NCI-H1417 (cell line): ENCODE measurements at regions not wholly inside any gene's neighbourhood (a gene's known extent, or its start where the extent isn't known, plus 50 kb on each side); places are given as distances from the start of the nearest gene placed in this dataset.
"Not testable (repeated sequence)": the region's sequence is repeated elsewhere in the genome, so short reads cannot be mapped to it uniquely, and the experiment has no call there.

Experiments used
- DNase-seq, 3 experiments: peaks; one replicate each; lab custom pipeline; 2025; lab: John Stamatoyannopoulos, UW

DNA sequence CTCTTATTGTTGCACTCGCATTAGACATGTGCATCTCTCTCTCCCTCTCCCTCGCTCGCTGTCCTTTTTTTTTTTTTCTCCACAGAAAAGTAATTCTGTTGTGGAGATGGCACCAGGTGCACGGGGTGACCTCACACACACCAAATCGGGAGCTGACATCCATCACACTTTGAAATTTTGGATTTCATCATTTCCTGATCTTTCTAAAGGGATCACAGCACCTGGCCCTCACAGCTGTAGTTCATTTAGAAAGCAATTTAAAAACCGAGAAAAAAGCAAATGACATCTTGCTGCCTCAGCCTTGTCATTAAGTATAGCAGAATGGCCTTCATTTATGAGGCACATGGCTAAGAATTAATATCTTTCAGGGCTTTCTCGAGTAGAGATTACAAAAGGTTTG, 717.2 kb downstream of the RNF144A start:
- DNase-seq, result peak in 2 of 3 experiments; percentile 92 to 98

- no peak for DNase-seq
Observed at GRCh38 chr2:7639476-7639875, 722.3 kb downstream of the RNF144A start.

GRCh38 chr2:7641272-7641671, 724.1 kb downstream of the RNF144A start:
- DNase-seq, result not testable (repeated sequence)

GRCh38 chr2:7646024-7646423, 728.8 kb downstream of the RNF144A start:
- DNase-seq, result no peak

- DNase-seq, result no peak
Observed at GRCh38 chr2:7646661-7647060, 729.4 kb downstream of the RNF144A start.

GRCh38 chr2:7648221-7648795, 731.1 kb downstream of the RNF144A start:
- no peak for DNase-seq

DNA sequence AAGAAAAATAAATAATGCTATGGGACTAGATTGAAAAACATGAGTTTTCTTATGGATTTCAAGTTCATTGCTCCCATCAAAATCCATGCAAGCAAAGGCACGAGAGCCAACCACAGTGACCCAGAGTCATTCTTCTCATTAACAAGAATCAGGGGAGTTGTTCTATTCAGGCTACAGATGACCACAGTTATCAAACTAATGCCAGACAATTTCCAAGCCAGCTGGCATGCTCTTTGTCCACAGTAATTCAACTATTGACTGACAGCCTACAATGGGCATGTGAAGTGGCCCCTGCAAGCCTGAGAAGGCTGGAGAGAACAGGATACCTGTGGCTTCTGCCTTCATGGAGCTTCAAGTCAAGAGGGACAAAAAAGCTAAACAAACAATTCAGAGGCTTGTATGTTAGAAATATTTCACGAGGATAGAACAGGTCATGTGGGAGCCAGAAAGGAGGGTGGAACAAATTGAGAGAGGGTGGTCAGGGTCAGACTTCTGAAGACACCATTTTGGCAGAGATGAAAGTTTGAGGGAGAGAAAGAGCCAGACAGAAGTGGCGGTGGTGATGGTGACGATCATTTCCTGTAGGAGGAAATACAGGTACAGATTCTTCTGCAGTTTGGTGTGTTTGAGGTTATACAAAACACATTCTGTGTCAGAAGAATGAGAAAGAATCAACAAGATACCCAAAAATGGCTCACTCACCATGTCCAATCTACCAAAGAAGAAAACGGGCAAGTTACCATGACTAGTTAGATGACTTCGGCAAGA, 732.4 kb downstream of the RNF144A start:
- no peak for DNase-seq

GRCh38 chr2:7653617-7654016, 736.4 kb downstream of the RNF144A start:
- no peak for DNase-seq

DNA sequence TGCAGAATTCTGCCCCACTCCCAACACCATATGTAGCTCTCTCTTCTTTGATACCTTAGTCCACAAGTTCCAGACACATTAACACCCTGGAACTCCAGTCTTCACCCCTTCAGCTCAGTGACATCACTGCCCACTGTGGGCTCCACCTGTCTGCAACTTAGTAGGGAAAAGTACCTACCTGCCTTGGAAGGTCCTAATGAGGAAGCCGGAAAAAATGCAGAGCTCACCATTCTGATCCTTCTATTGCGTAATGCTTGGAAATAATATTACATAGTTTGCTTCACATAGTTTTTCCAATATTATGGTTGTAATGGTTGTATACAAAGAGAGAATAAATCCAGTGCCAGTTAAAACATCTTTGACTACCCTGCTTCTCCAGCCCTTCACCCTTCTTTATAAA, 738.4 kb downstream of the RNF144A start:
- DNase-seq, result no peak

DNA sequence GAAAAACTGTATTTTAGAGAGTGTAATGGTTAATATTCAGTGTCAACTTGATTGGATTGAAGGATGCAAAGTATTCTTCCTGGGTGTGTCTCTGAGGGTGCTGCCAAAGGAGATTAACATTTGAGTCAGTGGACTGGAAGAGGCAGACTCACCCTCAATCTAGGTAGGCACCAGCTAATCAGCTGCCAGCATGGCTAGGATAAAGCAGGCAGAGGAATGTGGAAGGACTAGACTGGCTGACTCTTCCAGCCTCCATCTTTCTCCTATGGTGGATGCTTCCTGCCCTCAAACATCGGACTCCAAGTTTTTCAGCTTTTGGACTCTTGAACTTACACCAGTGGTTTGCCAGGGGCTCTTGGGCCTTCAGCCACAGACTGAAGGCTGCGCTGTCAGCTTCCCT, 740.3 kb downstream of the RNF144A start:
- DNase-seq, result not testable (repeated sequence)

DNA sequence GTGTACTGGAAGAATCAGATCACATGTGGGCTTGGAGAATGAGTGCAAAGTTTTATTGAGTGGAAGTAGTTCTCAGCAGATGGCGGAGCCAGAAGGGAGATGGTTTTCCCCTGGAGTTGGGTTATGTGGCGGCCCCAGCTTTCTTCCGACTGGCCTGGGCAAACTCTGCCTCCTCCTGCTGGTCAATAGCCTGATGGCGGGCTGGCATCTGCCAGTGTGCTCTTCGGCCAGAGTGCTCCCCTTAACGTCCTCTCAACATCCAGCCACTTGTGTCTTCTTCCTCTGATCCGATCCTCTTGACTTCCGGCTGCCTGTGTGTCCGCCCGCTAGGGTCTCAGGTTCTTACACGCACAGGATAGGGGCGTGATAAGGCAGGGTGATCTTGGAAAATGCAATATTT, 741.3 kb downstream of the RNF144A start:
- no peak for DNase-seq

- peak in 1 of 3 experiments; percentile 80 for DNase-seq
Observed at GRCh38 chr2:7660816-7661215, 743.6 kb downstream of the RNF144A start.

DNA sequence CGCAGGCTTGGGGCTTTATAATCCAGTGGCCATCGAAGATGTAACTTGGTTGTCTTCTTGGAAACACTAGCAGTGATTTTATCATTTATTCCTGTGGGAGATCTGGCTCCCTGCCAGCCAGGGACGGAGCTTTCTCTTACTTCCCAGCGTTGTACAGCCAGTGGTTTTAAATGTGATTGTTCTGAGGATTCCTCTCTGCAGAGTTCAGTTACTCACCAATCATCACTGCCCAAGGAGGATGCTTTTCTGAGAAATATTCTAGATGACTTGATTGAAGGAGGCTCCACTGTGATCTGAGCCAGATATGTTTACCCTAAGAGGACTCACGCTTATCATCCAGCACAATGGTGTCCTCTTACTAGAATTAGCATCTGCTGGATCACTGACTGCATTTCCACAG, 744.3 kb downstream of the RNF144A start:
- DNase-seq, result peak in 1 of 3 experiments; percentile 81

DNA sequence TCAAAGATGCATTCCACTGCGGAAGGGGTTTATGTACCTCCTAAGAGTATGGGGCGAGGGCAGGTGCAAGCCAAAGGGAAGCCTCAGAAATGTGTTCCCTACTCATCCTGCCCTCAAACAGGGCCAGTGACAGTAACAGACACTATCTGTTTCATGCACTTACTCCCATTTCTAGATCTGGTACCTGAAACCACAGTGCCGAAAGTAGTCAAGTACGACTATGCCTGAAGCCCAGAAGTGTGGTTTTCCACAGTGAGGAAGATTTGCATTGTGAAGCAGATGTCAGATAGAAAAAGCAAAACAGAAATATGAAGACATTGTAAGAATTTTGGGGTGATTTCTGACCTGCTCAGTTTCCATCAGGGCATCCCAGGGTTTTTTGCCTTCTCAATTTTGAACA, 748.7 kb downstream of the RNF144A start:
- DNase-seq, result no peak

- DNase-seq, result peak in 1 of 3 experiments; percentile 25
Observed at GRCh38 chr2:7666596-7667259, 749.5 kb downstream of the RNF144A start.

GRCh38 chr2:7667260-7667757, 750.1 kb downstream of the RNF144A start:
- DNase-seq, result no peak

- no peak for DNase-seq
Observed at GRCh38 chr2:7670905-7671641, 753.9 kb downstream of the RNF144A start.

GRCh38 chr2:7672027-7672684, 754.9 kb downstream of the RNF144A start:
- DNase-seq, result peak in 2 of 3 experiments; percentile 10 to 91

DNA sequence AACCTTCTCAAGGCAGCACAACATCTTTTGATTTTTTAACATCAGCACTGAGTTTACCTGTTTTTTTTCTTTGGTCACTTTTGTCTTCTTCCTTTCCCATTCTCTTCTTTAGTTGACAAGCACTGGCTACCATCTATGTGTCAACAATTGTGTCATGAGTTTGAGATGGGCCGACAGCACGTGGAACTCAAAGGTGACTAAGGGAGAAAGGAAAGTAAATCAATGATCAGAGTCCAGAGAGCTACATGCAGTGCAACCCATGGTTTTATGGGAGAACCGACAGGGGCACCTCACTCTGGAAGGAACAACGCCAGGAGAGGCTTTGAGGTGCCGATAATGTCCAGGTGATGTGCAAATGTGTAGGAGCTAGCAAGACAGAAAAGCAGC, 755.5 kb downstream of the RNF144A start:
- no peak for DNase-seq

DNA sequence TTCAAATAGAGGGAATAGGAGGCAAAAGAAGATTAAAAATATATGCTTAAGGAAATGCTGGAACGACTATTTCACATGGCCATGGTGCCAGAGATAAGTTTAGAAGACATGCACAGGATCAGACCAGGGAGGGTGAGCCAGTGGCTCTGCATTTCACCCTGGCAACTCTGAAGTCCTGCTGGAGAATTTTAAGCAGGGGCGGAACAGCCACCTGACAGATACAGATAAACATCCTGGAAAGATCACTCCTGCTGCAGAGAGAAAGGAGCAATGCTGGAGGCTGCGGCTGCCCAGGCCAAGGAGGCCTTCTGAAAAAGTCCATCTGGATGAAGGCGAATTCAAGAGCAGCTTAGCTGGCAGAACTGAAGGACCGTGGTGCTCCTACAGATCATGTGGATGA, 755.9 kb downstream of the RNF144A start:
- DNase-seq, result no peak

- DNase-seq, result no peak
Observed at GRCh38 chr2:7673853-7674252, 756.6 kb downstream of the RNF144A start.

- no peak for DNase-seq
Observed at GRCh38 chr2:7674606-7675005, 757.4 kb downstream of the RNF144A start.
